ENCODE measurements at regions not wholly inside any gene's neighbourhood (a gene's known extent, or its start where the extent isn't known, plus 50 kb on each side); places are given as distances from the start of the nearest gene placed in this dataset.
"Not testable (repeated sequence)": the region's sequence is repeated elsewhere in the genome, so short reads cannot be mapped to it uniquely, and the experiment has no call there.

GRCh38 chr16:66088681-66089080 is 277.8 kb upstream of the CDH5 start:
- in situ Hi-C loops (cut with MboI; ENCODE audit: low pct_unique_long_range_greater_than_20kb, low sequenced_read_pairs) = no loop called here
- DNase-seq = no peak

- in situ Hi-C loops (cut with MboI; ENCODE audit: low pct_unique_long_range_greater_than_20kb, low sequenced_read_pairs) = no loop called here
- DNase-seq = no peak
These were observed 279.2 kb upstream of the CDH5 start for GRCh38 chr16:66087308-66087707.

GRCh38 chr16:66085651-66086050 is 280.8 kb upstream of the CDH5 start:
- no peak for DNase-seq
- in situ Hi-C loops (cut with MboI; ENCODE audit: low pct_unique_long_range_greater_than_20kb, low sequenced_read_pairs) = no loop called here

- in situ Hi-C loops (cut with MboI; ENCODE audit: low pct_unique_long_range_greater_than_20kb, low sequenced_read_pairs); DNase-seq: not testable (repeated sequence)
These were observed 281.8 kb upstream of the CDH5 start for GRCh38 chr16:66084731-66085130.

GRCh38 chr16:66084306-66084705 is 282.2 kb upstream of the CDH5 start:
- no peak for DNase-seq
- in situ Hi-C loops (cut with MboI; ENCODE audit: low pct_unique_long_range_greater_than_20kb, low sequenced_read_pairs) = no loop called here

DNA sequence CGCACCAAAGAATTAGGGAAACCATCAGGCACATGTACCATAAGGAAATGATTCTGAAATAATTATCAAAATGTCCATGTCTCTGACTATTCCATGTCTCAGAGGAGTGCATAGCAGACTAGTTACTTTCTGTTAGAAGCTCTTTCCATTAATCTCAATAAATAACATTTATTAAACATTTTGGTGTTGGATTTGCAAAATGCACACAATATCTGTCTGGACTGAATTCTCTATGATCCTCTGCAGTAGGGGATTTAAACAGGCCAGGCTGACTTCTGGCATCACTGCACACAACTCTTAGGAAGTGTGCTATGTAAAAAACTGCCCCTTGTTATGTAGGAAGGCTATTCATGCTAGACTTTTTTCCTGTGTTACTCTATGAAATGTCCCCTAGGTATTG is 283.3 kb upstream of the CDH5 start:
- in situ Hi-C loops (cut with MboI; ENCODE audit: low pct_unique_long_range_greater_than_20kb, low sequenced_read_pairs) = no loop called here
- no peak for DNase-seq

- no peak for DNase-seq
- in situ Hi-C loops (cut with MboI; ENCODE audit: low pct_unique_long_range_greater_than_20kb, low sequenced_read_pairs) = no loop called here
These were observed 284.1 kb upstream of the CDH5 start for GRCh38 chr16:66082424-66082823.

DNA sequence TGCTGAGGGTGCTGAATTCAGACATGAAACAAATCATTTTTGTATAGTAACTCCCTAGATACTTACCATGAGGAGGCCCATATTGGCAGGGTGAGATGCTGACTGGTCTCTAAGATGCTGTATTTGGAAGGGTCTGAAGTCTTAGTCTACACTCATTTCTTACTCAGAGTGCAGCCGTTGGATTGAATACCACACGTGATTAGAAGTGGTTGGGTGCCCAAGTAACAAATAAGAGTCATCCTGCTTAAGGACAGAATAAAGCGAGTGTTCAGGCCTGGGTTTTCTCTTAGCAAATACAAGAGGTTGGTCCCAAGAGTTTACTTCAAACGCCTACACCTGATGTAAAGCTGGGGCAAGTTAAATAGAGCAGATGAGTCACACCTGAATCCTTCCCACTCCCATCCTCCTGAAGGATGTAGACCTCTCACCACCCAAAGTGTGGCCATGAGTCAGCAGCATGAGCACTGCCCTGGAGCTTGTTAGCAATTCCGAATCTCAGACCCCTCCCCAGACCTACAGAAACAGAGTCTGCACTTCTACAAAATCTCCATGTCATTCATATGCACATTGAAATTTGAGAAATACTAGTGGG is 284.6 kb upstream of the CDH5 start:
- in situ Hi-C loops (cut with MboI; ENCODE audit: low pct_unique_long_range_greater_than_20kb, low sequenced_read_pairs) = no loop called here
- no peak for DNase-seq

- no peak for DNase-seq
- in situ Hi-C loops (cut with MboI; ENCODE audit: low pct_unique_long_range_greater_than_20kb, low sequenced_read_pairs) = no loop called here
These were observed 286.7 kb upstream of the CDH5 start for GRCh38 chr16:66079671-66080334.

GRCh38 chr16:66070140-66070917 is 296.2 kb upstream of the CDH5 start:
- no peak for DNase-seq
- in situ Hi-C loops (cut with MboI; ENCODE audit: low pct_unique_long_range_greater_than_20kb, low sequenced_read_pairs) = no loop called here

GRCh38 chr16:66069587-66069986 is 296.9 kb upstream of the CDH5 start:
- in situ Hi-C loops (cut with MboI; ENCODE audit: low pct_unique_long_range_greater_than_20kb, low sequenced_read_pairs) = no loop called here
- DNase-seq = no peak

DNA sequence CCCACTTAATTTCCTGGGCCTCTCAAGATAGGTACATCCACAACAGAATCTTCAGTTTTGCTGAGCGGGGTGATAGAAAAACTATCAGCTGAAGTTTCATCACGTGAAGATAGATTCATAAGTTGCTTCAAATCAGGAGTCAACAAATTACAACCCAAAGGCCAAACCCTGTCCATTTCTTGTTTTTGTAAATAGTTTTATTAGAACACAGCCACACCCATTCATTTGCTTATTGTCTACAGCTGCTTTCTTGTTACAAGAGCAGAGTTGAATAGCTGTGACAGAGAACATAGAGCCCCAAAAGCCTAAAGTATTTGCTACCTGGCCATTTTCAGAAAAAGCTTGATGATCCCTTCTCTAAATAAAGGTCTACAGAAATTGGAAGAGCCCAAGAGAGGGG is 300.1 kb upstream of the CDH5 start:
- no peak for DNase-seq
- in situ Hi-C loops (cut with MboI; ENCODE audit: low pct_unique_long_range_greater_than_20kb, low sequenced_read_pairs) = no loop called here

GRCh38 chr16:66065925-66066324 is 300.6 kb upstream of the CDH5 start:
- in situ Hi-C loops (cut with MboI; ENCODE audit: low pct_unique_long_range_greater_than_20kb, low sequenced_read_pairs) = no loop called here
- no peak for DNase-seq

- in situ Hi-C loops (cut with MboI; ENCODE audit: low pct_unique_long_range_greater_than_20kb, low sequenced_read_pairs) = no loop called here
- no peak for DNase-seq
These were observed 301.5 kb upstream of the CDH5 start for GRCh38 chr16:66064801-66065530.

DNA sequence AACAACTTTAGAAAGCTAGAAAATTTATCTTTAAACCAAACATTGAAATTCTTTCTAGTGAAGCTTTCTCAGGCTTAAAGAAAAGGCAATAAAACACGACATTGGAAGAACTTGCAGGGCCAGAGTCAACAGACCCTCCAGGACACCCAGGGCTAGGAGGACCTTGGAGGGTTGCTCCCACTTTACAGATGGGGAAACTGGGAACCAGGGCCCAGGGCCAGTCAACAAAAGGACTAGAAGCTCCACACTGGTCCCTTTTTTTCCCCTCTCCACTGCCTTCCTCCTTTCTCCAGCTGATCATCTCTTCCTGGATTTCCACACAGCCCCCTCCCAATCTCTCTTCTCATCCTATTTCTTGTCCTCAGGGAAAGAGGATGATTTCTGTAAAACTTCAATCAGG is 307.7 kb upstream of the CDH5 start:
- DNase-seq = no peak
- in situ Hi-C loops (cut with MboI; ENCODE audit: low pct_unique_long_range_greater_than_20kb, low sequenced_read_pairs) = no loop called here

GRCh38 chr16:66058172-66058691 is 308.3 kb upstream of the CDH5 start:
- in situ Hi-C loops (cut with MboI; ENCODE audit: low pct_unique_long_range_greater_than_20kb, low sequenced_read_pairs) = no loop called here
- no peak for DNase-seq

DNA sequence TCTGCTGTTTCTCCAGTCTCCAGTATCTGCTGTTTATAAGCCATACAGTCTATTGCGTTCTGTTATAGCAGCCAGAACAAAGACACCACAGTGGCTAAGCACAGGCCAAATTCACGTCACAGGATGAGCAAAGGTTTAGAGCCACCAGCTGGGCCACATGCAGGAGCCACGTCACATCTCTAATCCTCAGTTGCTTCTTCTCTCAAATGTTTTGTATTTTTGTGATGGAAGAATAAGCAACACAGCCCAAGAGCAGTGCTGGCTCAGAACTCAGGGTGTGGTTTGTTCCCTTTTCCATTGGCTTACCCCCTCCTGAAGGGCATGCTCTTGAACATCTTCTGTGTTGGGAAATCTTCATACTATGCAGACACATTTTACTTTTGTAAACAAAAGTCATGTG is 309.4 kb upstream of the CDH5 start:
- in situ Hi-C loops (cut with MboI; ENCODE audit: low pct_unique_long_range_greater_than_20kb, low sequenced_read_pairs) = no loop called here
- no peak for DNase-seq

GRCh38 chr16:66054095-66054494 is 312.4 kb upstream of the CDH5 start:
- in situ Hi-C loops (cut with MboI; ENCODE audit: low pct_unique_long_range_greater_than_20kb, low sequenced_read_pairs) = no loop called here
- no peak for DNase-seq

DNA sequence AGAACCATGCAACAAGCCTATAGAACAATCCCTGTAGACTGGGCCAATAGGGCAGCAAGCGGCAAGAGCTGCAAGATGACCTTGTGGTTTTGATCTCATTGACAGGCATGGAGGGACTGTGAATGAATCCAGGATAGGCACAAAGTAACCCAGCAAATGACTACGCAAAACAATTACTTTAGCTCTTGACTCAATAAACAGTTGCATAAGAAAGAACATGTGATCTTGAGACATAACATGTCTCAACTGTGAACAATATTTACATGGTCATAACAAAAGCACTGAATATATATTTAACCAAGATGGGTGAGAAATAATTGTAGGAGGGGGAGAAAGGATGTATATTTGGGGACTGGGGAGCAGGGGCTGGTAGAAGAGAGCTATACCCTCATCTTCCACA is 313.7 kb upstream of the CDH5 start:
- DNase-seq = no peak
- in situ Hi-C loops (cut with MboI; ENCODE audit: low pct_unique_long_range_greater_than_20kb, low sequenced_read_pairs) = no loop called here

GRCh38 chr16:66050991-66051390 is 315.5 kb upstream of the CDH5 start:
- DNase-seq = no peak
- in situ Hi-C loops (cut with MboI; ENCODE audit: low pct_unique_long_range_greater_than_20kb, low sequenced_read_pairs) = no loop called here
